ENCODE measurements at regions not wholly inside any gene's neighbourhood (a gene's known extent, or its start where the extent isn't known, plus 50 kb on each side); places are given as distances from the start of the nearest gene placed in this dataset.

DNA sequence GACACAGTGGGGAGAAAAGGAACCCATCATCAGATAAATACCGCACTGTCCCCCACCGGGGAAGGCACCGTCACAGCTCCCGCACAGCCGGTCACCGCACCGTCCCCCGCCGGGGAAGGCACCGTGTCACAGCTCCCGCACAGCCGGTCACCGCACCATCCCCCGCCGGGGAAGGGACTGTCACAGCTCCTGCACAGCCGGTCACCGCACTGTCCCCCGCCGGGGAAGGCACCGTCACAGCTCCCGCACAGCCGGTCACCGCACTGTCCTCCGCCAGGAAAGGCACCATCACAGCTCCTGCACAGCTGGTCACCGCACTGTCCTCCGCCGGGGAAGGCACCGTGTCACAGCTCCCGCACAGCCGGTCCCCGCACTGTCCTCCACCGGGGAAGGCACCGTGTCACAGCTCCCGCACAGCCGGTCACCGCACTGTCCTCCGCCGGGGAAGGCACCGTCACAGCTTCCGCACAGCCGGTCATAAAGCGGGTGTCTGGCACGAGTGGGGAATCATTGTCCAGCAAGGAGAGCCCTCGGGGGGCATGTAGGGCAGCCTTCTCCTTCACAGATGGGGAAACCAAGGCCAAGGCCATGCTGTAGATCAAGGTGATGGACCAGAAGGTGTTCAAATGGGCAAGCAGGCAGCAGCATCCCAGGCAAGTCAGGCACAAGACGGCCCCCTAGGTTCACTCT lies 280.1 kb downstream of the NPHP4 start:
- TF ChIP-seq, protein P1, sequence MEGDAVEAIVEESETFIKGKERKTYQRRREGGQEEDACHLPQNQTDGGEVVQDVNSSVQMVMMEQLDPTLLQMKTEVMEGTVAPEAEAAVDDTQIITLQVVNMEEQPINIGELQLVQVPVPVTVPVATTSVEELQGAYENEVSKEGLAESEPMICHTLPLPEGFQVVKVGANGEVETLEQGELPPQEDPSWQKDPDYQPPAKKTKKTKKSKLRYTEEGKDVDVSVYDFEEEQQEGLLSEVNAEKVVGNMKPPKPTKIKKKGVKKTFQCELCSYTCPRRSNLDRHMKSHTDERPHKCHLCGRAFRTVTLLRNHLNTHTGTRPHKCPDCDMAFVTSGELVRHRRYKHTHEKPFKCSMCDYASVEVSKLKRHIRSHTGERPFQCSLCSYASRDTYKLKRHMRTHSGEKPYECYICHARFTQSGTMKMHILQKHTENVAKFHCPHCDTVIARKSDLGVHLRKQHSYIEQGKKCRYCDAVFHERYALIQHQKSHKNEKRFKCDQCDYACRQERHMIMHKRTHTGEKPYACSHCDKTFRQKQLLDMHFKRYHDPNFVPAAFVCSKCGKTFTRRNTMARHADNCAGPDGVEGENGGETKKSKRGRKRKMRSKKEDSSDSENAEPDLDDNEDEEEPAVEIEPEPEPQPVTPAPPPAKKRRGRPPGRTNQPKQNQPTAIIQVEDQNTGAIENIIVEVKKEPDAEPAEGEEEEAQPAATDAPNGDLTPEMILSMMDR (conservative IDR thresholded peaks at IDR 0.05; ENCODE audit: low read depth in 2 of 2) = no peak
- TF ChIP-seq EZH2 (IDR thresholded peaks at IDR 0.05; ENCODE audit: low read depth, unreplicated experiment) (no peak), EZH2phosphoT487 (IDR thresholded peaks at IDR 0.05; ENCODE audit: unreplicated experiment) (no peak), POLR2AphosphoS5 (IDR thresholded peaks at IDR 0.05; ENCODE audit: low read depth) (no peak), CREB1 (CRISPR knock-in tag; IDR thresholded peaks at IDR 0.05; ENCODE audit: low read depth) (no peak), JUNB (IDR thresholded peaks at IDR 0.05; ENCODE audit: unreplicated experiment) (no peak)
- TF ChIP-seq, protein P2, sequence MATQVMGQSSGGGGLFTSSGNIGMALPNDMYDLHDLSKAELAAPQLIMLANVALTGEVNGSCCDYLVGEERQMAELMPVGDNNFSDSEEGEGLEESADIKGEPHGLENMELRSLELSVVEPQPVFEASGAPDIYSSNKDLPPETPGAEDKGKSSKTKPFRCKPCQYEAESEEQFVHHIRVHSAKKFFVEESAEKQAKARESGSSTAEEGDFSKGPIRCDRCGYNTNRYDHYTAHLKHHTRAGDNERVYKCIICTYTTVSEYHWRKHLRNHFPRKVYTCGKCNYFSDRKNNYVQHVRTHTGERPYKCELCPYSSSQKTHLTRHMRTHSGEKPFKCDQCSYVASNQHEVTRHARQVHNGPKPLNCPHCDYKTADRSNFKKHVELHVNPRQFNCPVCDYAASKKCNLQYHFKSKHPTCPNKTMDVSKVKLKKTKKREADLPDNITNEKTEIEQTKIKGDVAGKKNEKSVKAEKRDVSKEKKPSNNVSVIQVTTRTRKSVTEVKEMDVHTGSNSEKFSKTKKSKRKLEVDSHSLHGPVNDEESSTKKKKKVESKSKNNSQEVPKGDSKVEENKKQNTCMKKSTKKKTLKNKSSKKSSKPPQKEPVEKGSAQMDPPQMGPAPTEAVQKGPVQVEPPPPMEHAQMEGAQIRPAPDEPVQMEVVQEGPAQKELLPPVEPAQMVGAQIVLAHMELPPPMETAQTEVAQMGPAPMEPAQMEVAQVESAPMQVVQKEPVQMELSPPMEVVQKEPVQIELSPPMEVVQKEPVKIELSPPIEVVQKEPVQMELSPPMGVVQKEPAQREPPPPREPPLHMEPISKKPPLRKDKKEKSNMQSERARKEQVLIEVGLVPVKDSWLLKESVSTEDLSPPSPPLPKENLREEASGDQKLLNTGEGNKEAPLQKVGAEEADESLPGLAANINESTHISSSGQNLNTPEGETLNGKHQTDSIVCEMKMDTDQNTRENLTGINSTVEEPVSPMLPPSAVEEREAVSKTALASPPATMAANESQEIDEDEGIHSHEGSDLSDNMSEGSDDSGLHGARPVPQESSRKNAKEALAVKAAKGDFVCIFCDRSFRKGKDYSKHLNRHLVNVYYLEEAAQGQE (IDR thresholded peaks at IDR 0.05; ENCODE audit: unreplicated experiment) = no peak
- TF ChIP-seq, protein P3, sequence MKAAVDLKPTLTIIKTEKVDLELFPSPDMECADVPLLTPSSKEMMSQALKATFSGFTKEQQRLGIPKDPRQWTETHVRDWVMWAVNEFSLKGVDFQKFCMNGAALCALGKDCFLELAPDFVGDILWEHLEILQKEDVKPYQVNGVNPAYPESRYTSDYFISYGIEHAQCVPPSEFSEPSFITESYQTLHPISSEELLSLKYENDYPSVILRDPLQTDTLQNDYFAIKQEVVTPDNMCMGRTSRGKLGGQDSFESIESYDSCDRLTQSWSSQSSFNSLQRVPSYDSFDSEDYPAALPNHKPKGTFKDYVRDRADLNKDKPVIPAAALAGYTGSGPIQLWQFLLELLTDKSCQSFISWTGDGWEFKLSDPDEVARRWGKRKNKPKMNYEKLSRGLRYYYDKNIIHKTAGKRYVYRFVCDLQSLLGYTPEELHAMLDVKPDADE (IDR thresholded peaks at IDR 0.05) = no peak
